DND-41 (cell line): ENCODE measurements at regions not wholly inside any gene's neighbourhood (a gene's known extent, or its start where the extent isn't known, plus 50 kb on each side); places are given as distances from the start of the nearest gene placed in this dataset.

Source experiments
- ATAC-seq: fragments of 200-7000 bp; cut with Tn5 transposase; 3 replicates; pipeline ENCODE4 v1.9.1; 2021; ENCODE audit warnings: low read depth; ENCODE audit not compliant: insufficient read depth
- DNase-seq: peaks from one replicate; pipeline ENCODE4 v3.0.0-alpha.2; 2020
- H2AFZ ChIP-seq: 2 replicates; pipeline ENCODE4 v1.6.0; 2012; ENCODE audit warnings: low read depth, low read length
- H3K27ac ChIP-seq: 2 replicates; pipeline ENCODE4 v1.5.1; 2012; ENCODE audit warnings: low read length, inconsistent platforms
- H3K27me3 ChIP-seq: fragments of 200-600 bp; sonication (generic); 2 replicates; pipeline ENCODE4 v1.6.0; 2012; ENCODE audit warnings: low read length, mild to moderate bottlenecking, inconsistent platforms; ENCODE audit not compliant: insufficient read depth, poor library complexity
- H3K36me3 ChIP-seq: 2 replicates; pipeline ENCODE4 v1.5.1; 2012; ENCODE audit warnings: low read length, inconsistent platforms; ENCODE audit not compliant: insufficient read depth
- H3K4me1 ChIP-seq: 2 replicates; pipeline ENCODE4 v1.5.1; 2012; ENCODE audit warnings: mild to moderate bottlenecking, low read length; ENCODE audit not compliant: insufficient read depth
- H3K4me2 ChIP-seq: 2 replicates; pipeline ENCODE4 v1.6.0; 2012; ENCODE audit warnings: mild to moderate bottlenecking, moderate library complexity, low read length, inconsistent platforms; ENCODE audit not compliant: insufficient read depth
- H3K4me3 ChIP-seq, 2 experiments: fragments of 200-600 bp in 1 of 2; shearing (Covaris generic) in 1 of 2; 2 replicates each; pipeline ENCODE4 v1.5.1; 2012 to 2016; ENCODE audit warnings: inconsistent platforms in 2 of 2, low read length in 2 of 2, mild to moderate bottlenecking in 2 of 2, low read depth in 1 of 2, moderate library complexity in 1 of 2
- H3K79me2 ChIP-seq: 2 replicates; pipeline ENCODE4 v1.6.0; 2012; ENCODE audit warnings: low read length, inconsistent platforms; ENCODE audit not compliant: insufficient read depth
- H3K9ac ChIP-seq: 2 replicates; pipeline ENCODE4 v1.6.0; 2012; ENCODE audit warnings: low read depth, mild to moderate bottlenecking, inconsistent platforms, low read length, moderate library complexity
- H3K9me3 ChIP-seq: 2 replicates; pipeline ENCODE4 v1.5.1; 2012; ENCODE audit warnings: low read length, moderate library complexity, mild to moderate bottlenecking, inconsistent platforms; ENCODE audit not compliant: insufficient read depth, severe bottlenecking
- H4K20me1 ChIP-seq: 2 replicates; pipeline ENCODE4 v1.6.0; 2012; ENCODE audit warnings: low read length; ENCODE audit not compliant: insufficient read depth
- EZH2 ChIP-seq: IDR thresholded peaks from 3 replicates; pipeline ENCODE4 v1.6.1; 2012; ENCODE audit warnings: borderline replicate concordance, low read depth, mild to moderate bottlenecking, moderate library complexity, low read length, inconsistent platforms; ENCODE audit not compliant: severe bottlenecking
- TF ChIP-seq, protein P1 (sequence below): IDR thresholded peaks from 2 replicates; pipeline ENCODE4 v1.5.1; 2012; ENCODE audit warnings: borderline replicate concordance, low read length, moderate library complexity, mild to moderate bottlenecking; ENCODE audit not compliant: poor library complexity, severe bottlenecking; ENCODE audit errors: extremely low read depth

DNA sequence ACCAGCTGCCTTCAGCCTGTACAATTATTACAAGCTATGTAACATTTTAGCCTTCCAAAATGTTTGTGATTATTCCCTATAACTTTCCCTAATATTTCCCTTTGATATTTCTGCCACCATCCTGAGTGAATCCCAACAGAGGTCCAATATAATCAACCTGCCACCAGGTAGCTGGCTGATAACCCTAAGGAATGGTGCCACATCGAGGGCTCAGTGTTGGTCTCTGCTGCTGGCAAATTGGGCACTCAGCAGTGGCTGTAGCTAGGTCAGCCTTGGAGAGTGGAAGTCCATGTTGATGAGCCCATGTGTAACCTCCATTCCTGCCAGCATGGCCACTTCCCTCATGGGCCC is 121.2 kb downstream of the ZNF280B start:
- Histone ChIP-seq H3K27ac (no peak overlapping the region), H3K4me1 (no peaks in the 10 kb centered on the region), H4K20me1 (no peaks in the 10 kb centered on the region), H3K36me3 (no peaks in the 10 kb centered on the region), H2AFZ (no peak overlapping the region), H3K27me3 (peaks cover 11% of the 10 kb centered on the region), H3K9ac (no peak overlapping the region), H3K4me2 (no peak overlapping the region), H3K79me2 (no peaks in the 10 kb centered on the region), H3K9me3 (no peaks in the 10 kb centered on the region), H3K4me3 (no peak overlapping the region)
- ATAC-seq (no peak), DNase-seq (no peak)
- no peak for TF ChIP-seq EZH2
- TF ChIP-seq, protein P1, sequence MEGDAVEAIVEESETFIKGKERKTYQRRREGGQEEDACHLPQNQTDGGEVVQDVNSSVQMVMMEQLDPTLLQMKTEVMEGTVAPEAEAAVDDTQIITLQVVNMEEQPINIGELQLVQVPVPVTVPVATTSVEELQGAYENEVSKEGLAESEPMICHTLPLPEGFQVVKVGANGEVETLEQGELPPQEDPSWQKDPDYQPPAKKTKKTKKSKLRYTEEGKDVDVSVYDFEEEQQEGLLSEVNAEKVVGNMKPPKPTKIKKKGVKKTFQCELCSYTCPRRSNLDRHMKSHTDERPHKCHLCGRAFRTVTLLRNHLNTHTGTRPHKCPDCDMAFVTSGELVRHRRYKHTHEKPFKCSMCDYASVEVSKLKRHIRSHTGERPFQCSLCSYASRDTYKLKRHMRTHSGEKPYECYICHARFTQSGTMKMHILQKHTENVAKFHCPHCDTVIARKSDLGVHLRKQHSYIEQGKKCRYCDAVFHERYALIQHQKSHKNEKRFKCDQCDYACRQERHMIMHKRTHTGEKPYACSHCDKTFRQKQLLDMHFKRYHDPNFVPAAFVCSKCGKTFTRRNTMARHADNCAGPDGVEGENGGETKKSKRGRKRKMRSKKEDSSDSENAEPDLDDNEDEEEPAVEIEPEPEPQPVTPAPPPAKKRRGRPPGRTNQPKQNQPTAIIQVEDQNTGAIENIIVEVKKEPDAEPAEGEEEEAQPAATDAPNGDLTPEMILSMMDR, result no peak

DNA sequence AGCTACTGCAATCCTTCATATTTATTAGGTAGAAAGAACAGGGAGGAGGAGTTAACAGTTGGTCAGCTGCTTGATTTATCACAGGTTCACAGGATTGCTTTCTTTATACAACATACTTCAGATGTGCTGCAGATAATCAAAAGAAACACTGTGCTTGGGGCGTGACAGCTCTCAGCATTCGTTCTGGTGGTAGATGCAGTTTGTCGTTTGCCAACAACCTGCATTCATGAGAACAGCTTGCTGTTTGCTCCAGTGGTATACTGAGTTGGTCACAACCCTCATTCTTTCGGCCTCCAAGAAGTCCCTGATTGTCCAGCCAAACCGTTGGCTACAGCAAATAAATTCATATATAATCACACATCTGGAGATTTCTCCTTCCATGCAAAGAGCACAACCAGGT is 120.5 kb downstream of the ZNF280B start:
- H3K79me2 ChIP-seq, result no peaks in the 10 kb centered on the region
- ATAC-seq (no peak), DNase-seq (no peak)
- TF ChIP-seq, protein P1, result no peak
- no peak for TF ChIP-seq EZH2
- peaks cover 11% of the 10 kb centered on the region for H3K27me3 ChIP-seq
- H3K4me2 ChIP-seq, result no peak overlapping the region
- no peaks in the 10 kb centered on the region for H3K36me3 ChIP-seq
- no peak overlapping the region for H2AFZ ChIP-seq
- H4K20me1 ChIP-seq, result no peaks in the 10 kb centered on the region
- H3K27ac ChIP-seq, result no peak overlapping the region
- no peaks in the 10 kb centered on the region for H3K9me3 ChIP-seq
- no peaks in the 10 kb centered on the region for H3K4me1 ChIP-seq
- H3K9ac ChIP-seq, result no peak overlapping the region
- no peak overlapping the region for H3K4me3 ChIP-seq

DNA sequence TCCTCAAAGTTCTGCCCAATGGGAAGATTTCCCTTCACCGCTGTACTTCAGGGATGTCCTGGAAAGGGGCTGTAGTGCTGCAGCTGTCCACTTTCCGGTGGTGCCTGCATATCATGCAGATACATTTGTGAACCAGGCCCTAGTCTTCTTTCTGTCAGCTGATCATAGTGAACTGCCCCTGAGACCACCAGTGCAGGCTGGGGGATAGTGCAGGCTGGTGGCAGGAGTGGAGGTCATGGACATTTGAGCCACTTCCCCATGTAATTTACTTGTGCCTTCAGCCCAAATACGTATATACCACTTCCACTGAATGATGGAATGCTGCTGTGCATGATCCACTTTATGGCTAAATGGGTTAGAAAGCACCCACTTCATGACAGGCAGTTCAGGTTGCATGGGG is 120.0 kb downstream of the ZNF280B start:
- Histone ChIP-seq H3K4me3 (no peak overlapping the region), H4K20me1 (no peaks in the 10 kb centered on the region), H3K4me2 (no peak overlapping the region), H3K9me3 (no peaks in the 10 kb centered on the region), H3K79me2 (no peaks in the 10 kb centered on the region), H3K27ac (no peak overlapping the region), H3K4me1 (no peaks in the 10 kb centered on the region), H2AFZ (no peak overlapping the region), H3K9ac (no peak overlapping the region), H3K36me3 (no peaks in the 10 kb centered on the region), H3K27me3 (peaks cover 11% of the 10 kb centered on the region)
- no peak for ATAC-seq
- DNase-seq, result no peak
- TF ChIP-seq EZH2, result no peak
- TF ChIP-seq, protein P1, result no peak

DNA sequence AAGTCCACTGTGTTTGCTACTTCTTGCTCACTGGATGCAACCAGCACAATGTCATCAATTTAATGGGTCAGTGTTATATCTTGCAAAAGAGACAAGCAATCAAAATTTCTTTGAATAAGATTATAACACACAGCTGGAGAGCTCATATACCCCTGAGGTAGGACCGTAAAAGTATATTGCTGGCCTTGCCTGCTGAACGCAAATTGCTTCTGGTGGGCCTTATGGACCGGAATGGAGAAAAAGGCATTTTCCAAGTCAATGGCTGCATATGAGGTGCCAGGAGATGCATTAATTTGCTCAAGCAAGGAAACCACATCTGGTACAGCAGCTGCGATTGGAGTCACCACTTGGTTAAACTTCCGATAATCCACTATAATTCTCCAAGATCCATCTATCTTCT is 119.1 kb downstream of the ZNF280B start:
- DNase-seq (no peak), ATAC-seq (no peak)
- Histone ChIP-seq H3K79me2 (no peaks in the 10 kb centered on the region), H3K4me2 (no peak overlapping the region), H3K4me3 (no peak overlapping the region), H3K9ac (no peak overlapping the region), H3K27ac (no peak overlapping the region), H3K4me1 (peaks cover 6% of the 10 kb centered on the region), H2AFZ (no peak overlapping the region), H3K27me3 (peaks cover 6% of the 10 kb centered on the region), H4K20me1 (no peaks in the 10 kb centered on the region), H3K36me3 (no peaks in the 10 kb centered on the region), H3K9me3 (peaks cover 4% of the 10 kb centered on the region)
- TF ChIP-seq, protein P1, result no peak
- TF ChIP-seq EZH2, result no peak
